A549 (cell line): ENCODE measurements at regions not wholly inside any gene's neighbourhood (a gene's known extent, or its start where the extent isn't known, plus 50 kb on each side); places are given as distances from the start of the nearest gene placed in this dataset.

Experiments used
- ATAC-seq, 2 experiments: fragments of 200-7000 bp in 1 of 2; fragments of >200 bp in 1 of 2; cut with Nextera tagmentation in 1 of 2; cut with Tn5 transposase in 1 of 2; 3 replicates each; pipeline versions ENCODE4 v1.8.0 to v1.9.1; 2018 to 2020; ENCODE audit warnings: mild to moderate bottlenecking in 1 of 2, moderate library complexity in 1 of 2
- CTCF ChIA-PET: fragments of 300-600 bp; sonication (Branson Sonifier 250); formaldehyde crosslinking; extraction: SDS; loops from one replicate; lab custom pipeline; 2021; ENCODE audit warnings: antibody characterized with exemption, inconsistent platforms; lab: Yijun Ruan, JAX
- POLR2A ChIA-PET: fragments of 350-600 bp; formaldehyde crosslinking; extraction: SDS; loops from one replicate; lab custom pipeline; 2021; ENCODE audit warnings: antibody characterized with exemption, inconsistent platforms; lab: Yijun Ruan, JAX
- DNase-seq, 2 experiments: peaks; one replicate each; pipeline versions ENCODE4 v3.0.0 to v3.0.0-alpha.2; 2011 to 2016; ENCODE audit warnings: low read depth in 1 of 2, low spot score in 1 of 2
- FAIRE-seq: peaks from 2 replicates; lab custom pipeline; 2011; peaks lifted over from hg19 to GRCh38; lab: Jason Lieb, UNC
- H3K27ac ChIP-seq, 2 experiments: fragments of >200 bp; sonication (Bioruptor Twin); formaldehyde crosslinking; 3 replicates each; pipeline ENCODE4 v1.5.1; 2016 to 2017
- H3K4me1 ChIP-seq: fragments of >200 bp; sonication (Bioruptor Twin); formaldehyde crosslinking; 3 replicates; pipeline ENCODE4 v1.6.1; 2016
- H3K4me2 ChIP-seq: fragments of >200 bp; sonication (Bioruptor Twin); formaldehyde crosslinking; 3 replicates; pipeline ENCODE4 v1.6.1; 2016
- H3K4me3 ChIP-seq: fragments of >200 bp; sonication (Bioruptor Twin); formaldehyde crosslinking; 3 replicates; pipeline ENCODE4 v1.5.1; 2016
- H3K9me3 ChIP-seq: fragments of >200 bp; sonication (Bioruptor Twin); formaldehyde crosslinking; 3 replicates; pipeline ENCODE4 v1.6.1; 2016
- BHLHE40 ChIP-seq: IDR thresholded peaks from 2 replicates; pipeline ENCODE4 v1.6.1; 2012; ENCODE audit warnings: low read depth, low read length, inconsistent platforms
- CBX8 ChIP-seq: fragments of 200-600 bp; sonication (generic); IDR thresholded peaks from 2 replicates; pipeline ENCODE4 v1.6.1; 2016
- CEBPB ChIP-seq, 2 experiments: fragments of >200 bp in 1 of 2; sonication (Bioruptor Twin) in 1 of 2; formaldehyde crosslinking in 1 of 2; IDR thresholded peaks; 2 replicates each; pipeline ENCODE4 v1.6.1; 2012 to 2016
- CHD2 ChIP-seq: fragments of 150-350 bp; IDR thresholded peaks from 2 replicates; pipeline ENCODE4 v1.6.1; 2014; ENCODE audit warnings: low read length; ENCODE audit not compliant: partially characterized antibody
- CHD4 ChIP-seq: fragments of 200-600 bp; sonication (generic); IDR thresholded peaks from 2 replicates; pipeline ENCODE4 v1.6.1; 2016; ENCODE audit warnings: antibody characterized with exemption, mild to moderate bottlenecking, borderline replicate concordance
- EHF ChIP-seq: fragments of 250-450 bp; sonication (Bioruptor Pico); IDR thresholded peaks from 2 replicates; pipeline ENCODE4 v1.5.0; 2020; ENCODE audit warnings: mild to moderate bottlenecking
- ESRRA ChIP-seq: fragments of 150-350 bp; IDR thresholded peaks from 2 replicates; pipeline ENCODE4 v1.6.1; 2014; ENCODE audit warnings: mild to moderate bottlenecking, low read length, borderline replicate concordance
- FOSL2 ChIP-seq, 2 experiments: fragments of 450-650 bp in 1 of 2; fragments of >200 bp in 1 of 2; sonication (Bioruptor Twin) in 1 of 2; formaldehyde crosslinking; IDR thresholded peaks; 2 replicates each; pipeline versions ENCODE4 v1.5.0 to v1.6.1; 2016 to 2020; ENCODE audit warnings: mild to moderate bottlenecking in 1 of 2, moderate library complexity in 1 of 2
- FOXS1 ChIP-seq: fragments of 250-450 bp; sonication (Bioruptor Pico); IDR thresholded peaks from 2 replicates; pipeline ENCODE4 v1.5.0; 2020; ENCODE audit warnings: mild to moderate bottlenecking, moderate library complexity
- HEYL ChIP-seq: fragments of 250-450 bp; sonication (Bioruptor Pico); IDR thresholded peaks from 2 replicates; pipeline ENCODE4 v1.8.0; 2021; ENCODE audit warnings: mild to moderate bottlenecking, moderate library complexity
- HOXB13 ChIP-seq: fragments of 250-450 bp; sonication (Bioruptor Pico); IDR thresholded peaks from 2 replicates; pipeline ENCODE4 v1.5.0; 2020; ENCODE audit warnings: low read depth, mild to moderate bottlenecking, moderate library complexity
- JUN ChIP-seq, 2 experiments: fragments of >200 bp; sonication (Bioruptor Twin); formaldehyde crosslinking; IDR thresholded peaks; 2 replicates in 1 of 2; 3 replicates in 1 of 2; pipeline ENCODE4 v1.6.1; 2016 to 2017
- JUNB ChIP-seq: fragments of >200 bp; sonication (Bioruptor Twin); formaldehyde crosslinking; IDR thresholded peaks from 2 replicates; pipeline ENCODE4 v1.6.1; 2016
- KDM1A ChIP-seq: fragments of 200-600 bp; sonication (generic); IDR thresholded peaks from 2 replicates; pipeline ENCODE4 v1.6.1; 2016; ENCODE audit warnings: low read depth, mild to moderate bottlenecking
- MAFK ChIP-seq: fragments of 450-650 bp; IDR thresholded peaks from 2 replicates; pipeline ENCODE4 v1.6.1; 2014; ENCODE audit not compliant: partially characterized antibody
- MAZ ChIP-seq: fragments of 150-350 bp; IDR thresholded peaks from 2 replicates; pipeline ENCODE4 v1.6.1; 2014; ENCODE audit warnings: antibody characterized with exemption, low read depth, low read length, borderline replicate concordance
- NPAS2 ChIP-seq: fragments of 250-450 bp; sonication (Bioruptor Pico); IDR thresholded peaks from 2 replicates; pipeline ENCODE4 v1.8.0; 2022; ENCODE audit warnings: mild to moderate bottlenecking, moderate library complexity, borderline replicate concordance
- POLR2A ChIP-seq: IDR thresholded peaks from 2 replicates; pipeline ENCODE4 v1.6.1; 2012; ENCODE audit warnings: mild to moderate bottlenecking, low read length
- SMC3 ChIP-seq: fragments of >200 bp; sonication (Bioruptor Twin); formaldehyde crosslinking; IDR thresholded peaks from 3 replicates; pipeline ENCODE4 v1.6.1; 2018; ENCODE audit warnings: inconsistent platforms
- SREBF2 ChIP-seq: fragments of 450-650 bp; IDR thresholded peaks from 2 replicates; pipeline ENCODE4 v1.6.1; 2014; ENCODE audit warnings: mild to moderate bottlenecking, moderate library complexity
- TP53 ChIP-seq: fragments of 250-450 bp; sonication (Bioruptor Pico); IDR thresholded peaks from 2 replicates; pipeline ENCODE4 v1.5.0; 2021; ENCODE audit warnings: mild to moderate bottlenecking, moderate library complexity
- ZC3H11A ChIP-seq: fragments of 450-650 bp; IDR thresholded peaks from 2 replicates; pipeline ENCODE4 v1.6.1; 2014; ENCODE audit warnings: antibody characterized with exemption, mild to moderate bottlenecking
- ZNF302 ChIP-seq: fragments of 250-450 bp; sonication (Bioruptor Pico); IDR thresholded peaks from 2 replicates; pipeline ENCODE4 v1.9.0; 2021; ENCODE audit warnings: inconsistent platforms, mild to moderate bottlenecking, moderate library complexity
- WGBS: methylation state at CpG from one replicate; pipeline ENCODE4 v1.1.6; 2017; ENCODE audit errors: missing lambda C conversion rate; 5-methylcytosine and 5-hydroxymethylcytosine counted together
- TF ChIP-seq, protein P1 (sequence below): IDR thresholded peaks from 2 replicates; pipeline ENCODE4 v1.6.1; 2012; ENCODE audit warnings: low read depth, borderline replicate concordance
- TF ChIP-seq, protein P2 (sequence below): fragments of 200-600 bp; sonication (generic); IDR thresholded peaks from 2 replicates; pipeline ENCODE4 v1.6.1; 2016; ENCODE audit warnings: antibody characterized with exemption, mild to moderate bottlenecking, moderate library complexity
- TF ChIP-seq, protein P3 (sequence below): fragments of >200 bp; sonication (Bioruptor Twin); formaldehyde crosslinking; IDR thresholded peaks from 3 replicates; pipeline ENCODE4 v1.5.1; 2016
- TF ChIP-seq, protein P4 (sequence below): fragments of 150-350 bp; IDR thresholded peaks from 2 replicates; pipeline ENCODE4 v1.6.1; 2014; ENCODE audit warnings: low read depth, mild to moderate bottlenecking, low read length
- TF ChIP-seq, protein P5 (sequence below): fragments of 250-450 bp; sonication (Bioruptor Pico); IDR thresholded peaks from 2 replicates; pipeline ENCODE4 v1.5.0; 2020; ENCODE audit warnings: low read depth, mild to moderate bottlenecking, moderate library complexity

DNA sequence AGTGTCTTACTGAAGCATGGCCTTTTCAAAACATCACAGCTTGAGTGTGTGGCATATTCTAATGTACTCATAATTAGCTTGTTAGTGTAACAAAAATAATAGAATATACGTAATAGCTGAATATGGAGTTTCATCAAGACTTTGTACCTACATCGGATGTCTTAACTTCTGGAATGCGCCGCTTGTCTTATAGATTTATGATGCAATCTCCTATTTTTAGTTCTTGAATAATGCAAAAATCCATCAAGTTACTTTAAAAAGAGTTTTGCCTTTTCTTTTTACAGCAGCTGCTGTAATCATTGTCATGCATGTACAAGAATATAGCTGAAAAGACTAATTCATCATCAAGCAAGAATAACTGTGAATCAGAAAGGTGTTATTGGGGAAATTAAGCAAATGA, 140.7 kb upstream of the SCN7A start:
- POLR2A ChIA-PET: no interaction called here
- H3K27ac ChIP-seq: no peak overlapping the region
- no peak for DNase-seq
- ATAC-seq: no peak
- no peak for FAIRE-seq
- H3K9me3 ChIP-seq: no peaks in the 10 kb centered on the region
- TF ChIP-seq MAZ (no peak), CBX8 (no peak), JUNB (no peak), CHD2 (no peak), MAFK (no peak), CHD4 (no peak), SMC3 (no peak), SREBF2 (no peak), KDM1A (no peak)
- TF ChIP-seq, protein P1, sequence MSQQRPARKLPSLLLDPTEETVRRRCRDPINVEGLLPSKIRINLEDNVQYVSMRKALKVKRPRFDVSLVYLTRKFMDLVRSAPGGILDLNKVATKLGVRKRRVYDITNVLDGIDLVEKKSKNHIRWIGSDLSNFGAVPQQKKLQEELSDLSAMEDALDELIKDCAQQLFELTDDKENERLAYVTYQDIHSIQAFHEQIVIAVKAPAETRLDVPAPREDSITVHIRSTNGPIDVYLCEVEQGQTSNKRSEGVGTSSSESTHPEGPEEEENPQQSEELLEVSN: no peak
- H3K4me1 ChIP-seq: no peaks in the 10 kb centered on the region
- no peak overlapping the region for H3K4me3 ChIP-seq
- CTCF ChIA-PET: no interaction called here
- 71% methylated on average over 4 of the region's 4 CpGs for WGBS
- no peak overlapping the region for H3K4me2 ChIP-seq

DNA sequence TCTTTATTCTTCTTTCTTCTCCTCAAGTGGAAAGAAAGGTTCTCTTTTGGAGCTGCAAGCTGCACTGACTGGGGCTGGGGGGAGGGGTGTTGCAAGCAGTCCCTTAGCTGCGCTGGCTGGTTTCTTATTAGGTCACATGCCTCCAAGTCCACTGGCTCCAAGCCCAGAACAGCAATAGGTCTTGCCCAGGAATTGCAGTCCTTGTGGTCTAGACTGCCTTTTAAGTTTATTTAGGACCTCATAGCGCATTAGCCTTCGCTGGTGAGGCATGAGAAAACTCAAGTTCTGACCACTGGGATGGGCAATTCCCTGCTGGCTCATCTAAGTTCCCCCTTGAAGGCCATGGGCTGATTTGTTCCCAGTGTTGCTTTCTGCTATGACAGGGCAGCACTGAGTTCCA, 138.6 kb upstream of the SCN7A start:
- no peak for ATAC-seq
- ChIA-PET CTCF (no interaction called here), POLR2A (no interaction called here)
- H3K9me3 ChIP-seq: no peaks in the 10 kb centered on the region
- no peak overlapping the region for H3K27ac ChIP-seq
- WGBS: 31% methylated on average over 3 of the region's 3 CpGs
- no peak overlapping the region for H3K4me3 ChIP-seq
- H3K4me1 ChIP-seq: no peaks in the 10 kb centered on the region
- DNase-seq: no peak
- no peak for FAIRE-seq
- TF ChIP-seq ESRRA: no peak
- no peak for TF ChIP-seq NPAS2 (CRISPR knock-in tag)
- no peak for TF ChIP-seq HEYL (CRISPR knock-in tag)
- TF ChIP-seq BHLHE40: no peak
- TF ChIP-seq CEBPB (IDR thresholded peaks at IDR 0.05): no peak
- TF ChIP-seq FOXS1: no peak
- H3K4me2 ChIP-seq: no peak overlapping the region

DNA sequence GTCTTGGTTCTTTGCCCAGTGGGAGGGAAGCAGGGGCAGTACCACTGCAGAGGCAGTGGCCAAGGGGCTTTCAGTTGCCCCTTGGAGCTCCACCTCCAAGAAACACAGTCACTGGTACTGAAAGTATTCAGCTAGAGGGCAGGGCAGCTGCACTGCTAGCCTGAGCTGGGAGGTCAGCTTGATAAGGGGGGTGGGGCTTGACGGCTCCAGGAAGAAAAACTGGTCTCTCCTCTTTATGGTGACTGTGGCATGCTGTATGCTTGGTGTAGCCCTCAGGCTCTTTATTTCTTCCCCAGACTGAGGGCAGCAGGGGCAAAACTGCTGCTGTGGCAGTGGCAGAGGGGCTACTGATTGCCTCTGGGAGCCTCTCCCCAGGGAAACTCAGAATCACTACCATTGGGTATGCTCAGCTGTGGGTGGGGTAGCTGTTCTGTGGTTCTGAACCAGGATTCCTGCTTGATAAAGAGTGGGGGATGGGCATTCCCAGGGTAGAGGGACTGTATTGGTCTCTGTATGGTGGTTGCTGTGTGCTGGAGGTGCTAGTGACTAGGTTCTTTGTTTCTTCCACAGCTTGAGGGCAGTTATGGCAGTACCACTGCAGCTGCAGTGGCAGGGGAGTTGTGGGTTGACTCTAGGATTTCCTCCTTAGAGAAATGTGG, 134.6 kb upstream of the SCN7A start:
- Histone ChIP-seq H3K9me3 (no peaks in the 10 kb centered on the region), H3K27ac (no peak overlapping the region), H3K4me3 (no peak overlapping the region), H3K4me2 (no peak overlapping the region), H3K4me1 (no peaks in the 10 kb centered on the region)
- POLR2A ChIA-PET: no interaction called here
- CTCF ChIA-PET: no interaction called here
- FAIRE-seq: no peak
- ATAC-seq: no peak
- DNase-seq: no peak
- WGBS: 8% methylated on average over 1 of the region's 1 CpG
- no peak for TF ChIP-seq EHF
- no peak for TF ChIP-seq NPAS2 (CRISPR knock-in tag)
- no peak for TF ChIP-seq ESRRA
- no peak for TF ChIP-seq JUN (IDR thresholded peaks at IDR 0.05)
- TF ChIP-seq HOXB13 (CRISPR knock-in tag): no peak
- no peak for TF ChIP-seq FOSL2 (IDR thresholded peaks at IDR 0.05)
- no peak for TF ChIP-seq FOSL2 (CRISPR knock-in tag; IDR thresholded peaks at IDR 0.05)
- TF ChIP-seq, protein P2, sequence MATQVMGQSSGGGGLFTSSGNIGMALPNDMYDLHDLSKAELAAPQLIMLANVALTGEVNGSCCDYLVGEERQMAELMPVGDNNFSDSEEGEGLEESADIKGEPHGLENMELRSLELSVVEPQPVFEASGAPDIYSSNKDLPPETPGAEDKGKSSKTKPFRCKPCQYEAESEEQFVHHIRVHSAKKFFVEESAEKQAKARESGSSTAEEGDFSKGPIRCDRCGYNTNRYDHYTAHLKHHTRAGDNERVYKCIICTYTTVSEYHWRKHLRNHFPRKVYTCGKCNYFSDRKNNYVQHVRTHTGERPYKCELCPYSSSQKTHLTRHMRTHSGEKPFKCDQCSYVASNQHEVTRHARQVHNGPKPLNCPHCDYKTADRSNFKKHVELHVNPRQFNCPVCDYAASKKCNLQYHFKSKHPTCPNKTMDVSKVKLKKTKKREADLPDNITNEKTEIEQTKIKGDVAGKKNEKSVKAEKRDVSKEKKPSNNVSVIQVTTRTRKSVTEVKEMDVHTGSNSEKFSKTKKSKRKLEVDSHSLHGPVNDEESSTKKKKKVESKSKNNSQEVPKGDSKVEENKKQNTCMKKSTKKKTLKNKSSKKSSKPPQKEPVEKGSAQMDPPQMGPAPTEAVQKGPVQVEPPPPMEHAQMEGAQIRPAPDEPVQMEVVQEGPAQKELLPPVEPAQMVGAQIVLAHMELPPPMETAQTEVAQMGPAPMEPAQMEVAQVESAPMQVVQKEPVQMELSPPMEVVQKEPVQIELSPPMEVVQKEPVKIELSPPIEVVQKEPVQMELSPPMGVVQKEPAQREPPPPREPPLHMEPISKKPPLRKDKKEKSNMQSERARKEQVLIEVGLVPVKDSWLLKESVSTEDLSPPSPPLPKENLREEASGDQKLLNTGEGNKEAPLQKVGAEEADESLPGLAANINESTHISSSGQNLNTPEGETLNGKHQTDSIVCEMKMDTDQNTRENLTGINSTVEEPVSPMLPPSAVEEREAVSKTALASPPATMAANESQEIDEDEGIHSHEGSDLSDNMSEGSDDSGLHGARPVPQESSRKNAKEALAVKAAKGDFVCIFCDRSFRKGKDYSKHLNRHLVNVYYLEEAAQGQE: no peak
- TF ChIP-seq BHLHE40: no peak
- TF ChIP-seq, protein P3, sequence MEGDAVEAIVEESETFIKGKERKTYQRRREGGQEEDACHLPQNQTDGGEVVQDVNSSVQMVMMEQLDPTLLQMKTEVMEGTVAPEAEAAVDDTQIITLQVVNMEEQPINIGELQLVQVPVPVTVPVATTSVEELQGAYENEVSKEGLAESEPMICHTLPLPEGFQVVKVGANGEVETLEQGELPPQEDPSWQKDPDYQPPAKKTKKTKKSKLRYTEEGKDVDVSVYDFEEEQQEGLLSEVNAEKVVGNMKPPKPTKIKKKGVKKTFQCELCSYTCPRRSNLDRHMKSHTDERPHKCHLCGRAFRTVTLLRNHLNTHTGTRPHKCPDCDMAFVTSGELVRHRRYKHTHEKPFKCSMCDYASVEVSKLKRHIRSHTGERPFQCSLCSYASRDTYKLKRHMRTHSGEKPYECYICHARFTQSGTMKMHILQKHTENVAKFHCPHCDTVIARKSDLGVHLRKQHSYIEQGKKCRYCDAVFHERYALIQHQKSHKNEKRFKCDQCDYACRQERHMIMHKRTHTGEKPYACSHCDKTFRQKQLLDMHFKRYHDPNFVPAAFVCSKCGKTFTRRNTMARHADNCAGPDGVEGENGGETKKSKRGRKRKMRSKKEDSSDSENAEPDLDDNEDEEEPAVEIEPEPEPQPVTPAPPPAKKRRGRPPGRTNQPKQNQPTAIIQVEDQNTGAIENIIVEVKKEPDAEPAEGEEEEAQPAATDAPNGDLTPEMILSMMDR: no peak
- TF ChIP-seq ZC3H11A: no peak
- TF ChIP-seq, protein P4, sequence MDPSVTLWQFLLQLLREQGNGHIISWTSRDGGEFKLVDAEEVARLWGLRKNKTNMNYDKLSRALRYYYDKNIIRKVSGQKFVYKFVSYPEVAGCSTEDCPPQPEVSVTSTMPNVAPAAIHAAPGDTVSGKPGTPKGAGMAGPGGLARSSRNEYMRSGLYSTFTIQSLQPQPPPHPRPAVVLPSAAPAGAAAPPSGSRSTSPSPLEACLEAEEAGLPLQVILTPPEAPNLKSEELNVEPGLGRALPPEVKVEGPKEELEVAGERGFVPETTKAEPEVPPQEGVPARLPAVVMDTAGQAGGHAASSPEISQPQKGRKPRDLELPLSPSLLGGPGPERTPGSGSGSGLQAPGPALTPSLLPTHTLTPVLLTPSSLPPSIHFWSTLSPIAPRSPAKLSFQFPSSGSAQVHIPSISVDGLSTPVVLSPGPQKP: no peak
- TF ChIP-seq MAZ: no peak
- TF ChIP-seq, protein P5, sequence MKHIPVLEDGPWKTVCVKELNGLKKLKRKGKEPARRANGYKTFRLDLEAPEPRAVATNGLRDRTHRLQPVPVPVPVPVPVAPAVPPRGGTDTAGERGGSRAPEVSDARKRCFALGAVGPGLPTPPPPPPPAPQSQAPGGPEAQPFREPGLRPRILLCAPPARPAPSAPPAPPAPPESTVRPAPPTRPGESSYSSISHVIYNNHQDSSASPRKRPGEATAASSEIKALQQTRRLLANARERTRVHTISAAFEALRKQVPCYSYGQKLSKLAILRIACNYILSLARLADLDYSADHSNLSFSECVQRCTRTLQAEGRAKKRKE (CRISPR knock-in tag): no peak
- TF ChIP-seq KDM1A: no peak
- no peak for TF ChIP-seq HEYL (CRISPR knock-in tag)
- TF ChIP-seq ZNF302: no peak
- TF ChIP-seq POLR2A: no peak
- TF ChIP-seq TP53 (CRISPR knock-in tag): no peak
